B cell (primary cell): ENCODE measurements at regions not wholly inside any gene's neighbourhood (a gene's known extent, or its start where the extent isn't known, plus 50 kb on each side); places are given as distances from the start of the nearest gene placed in this dataset.

Experiments used
- CTCF ChIP-seq: fragments of 200-600 bp; IDR thresholded peaks from one replicate; pipeline ENCODE4 v1.8.0; 2022; ENCODE audit warnings: antibody characterized with exemption, mild to moderate bottlenecking
- EZH2 ChIP-seq: IDR thresholded peaks from 2 replicates; pipeline ENCODE4 v1.6.1; 2012; ENCODE audit warnings: borderline replicate concordance, low read depth, mild to moderate bottlenecking, moderate library complexity, low read length; ENCODE audit not compliant: insufficient read depth, poor library complexity, severe bottlenecking

- no peak for TF ChIP-seq CTCF
- no peak for TF ChIP-seq EZH2
Observed at GRCh38 chr1:102821707-102822106, 286.6 kb downstream of the COL11A1 start.
